Smooth muscle cell (in vitro differentiated cells): ENCODE measurements at regions not wholly inside any gene's neighbourhood (a gene's known extent, or its start where the extent isn't known, plus 50 kb on each side); places are given as distances from the start of the nearest gene placed in this dataset.

Experiments
- DNase-seq: peaks from one replicate; lab custom pipeline; 2025; ENCODE audit not compliant: unreplicated experiment; lab: John Stamatoyannopoulos, UW
- H2AFZ ChIP-seq: fragments of 200-600 bp; sonication (generic); 2 replicates; pipeline ENCODE4 v1.6.0; 2016; ENCODE audit warnings: antibody characterized with exemption, low read depth, mild to moderate bottlenecking
- H3F3A ChIP-seq: fragments of 200-600 bp; sonication (generic); 2 replicates; pipeline ENCODE4 v1.6.0; 2017; ENCODE audit warnings: antibody characterized with exemption, low read depth
- H3K27ac ChIP-seq: fragments of 200-600 bp; sonication (generic); 2 replicates; pipeline ENCODE4 v1.5.1; 2016; ENCODE audit warnings: low read depth, mild to moderate bottlenecking
- H3K27me3 ChIP-seq: fragments of 200-600 bp; sonication (generic); 2 replicates; pipeline ENCODE4 v1.6.1; 2016; ENCODE audit warnings: low read depth, mild to moderate bottlenecking
- H3K36me3 ChIP-seq: fragments of 200-600 bp; sonication (generic); 2 replicates; pipeline ENCODE4 v1.5.1; 2016; ENCODE audit warnings: low read depth
- H3K4me1 ChIP-seq: fragments of 200-600 bp; sonication (generic); 2 replicates; pipeline ENCODE4 v1.5.1; 2016; ENCODE audit warnings: low read depth
- H3K4me2 ChIP-seq: fragments of 200-600 bp; sonication (generic); 2 replicates; pipeline ENCODE4 v1.6.0; 2016; ENCODE audit warnings: mild to moderate bottlenecking
- H3K4me3 ChIP-seq: fragments of 200-600 bp; sonication (generic); 2 replicates; pipeline ENCODE4 v1.5.1; 2016; ENCODE audit warnings: mild to moderate bottlenecking
- H3K79me2 ChIP-seq: fragments of 200-600 bp; sonication (generic); 2 replicates; pipeline ENCODE4 v1.6.0; 2016; ENCODE audit warnings: low read depth, mild to moderate bottlenecking
- H3K9ac ChIP-seq: fragments of 200-600 bp; sonication (generic); 2 replicates; pipeline ENCODE4 v1.6.0; 2016; ENCODE audit warnings: low read depth
- H3K9me3 ChIP-seq: fragments of 200-600 bp; sonication (generic); replicated peaks from 2 replicates; pipeline ENCODE4 v1.5.1; 2016; ENCODE audit warnings: low read depth
- H4K20me1 ChIP-seq: fragments of 200-600 bp; sonication (generic); 2 replicates; pipeline ENCODE4 v1.6.0; 2016; ENCODE audit warnings: low read depth
- CTCF ChIP-seq: fragments of 200-600 bp; sonication (generic); IDR thresholded peaks from 2 replicates; pipeline ENCODE4 v1.5.1; 2017; ENCODE audit warnings: borderline replicate concordance, mild to moderate bottlenecking, antibody characterized with exemption; ENCODE audit not compliant: insufficient read depth, poor library complexity, severe bottlenecking
- WGBS: methylation state at CpG from one replicate; pipeline ENCODE4 v1.1.7; 2016; ENCODE audit warnings: low lambda C conversion rate; 5-methylcytosine and 5-hydroxymethylcytosine counted together

GRCh38 chr3:89043406-89043932, 64.0 kb upstream of the EPHA3 start:
- Histone ChIP-seq H3K9me3 (no peaks in the 10 kb centered on the region), H3F3A (no peaks in the 10 kb centered on the region), H3K4me3 (no peak overlapping the region), H3K27me3 (no peaks in the 10 kb centered on the region), H2AFZ (no peak overlapping the region), H3K36me3 (no peaks in the 10 kb centered on the region), H4K20me1 (no peaks in the 10 kb centered on the region), H3K27ac (no peak overlapping the region), H3K4me2 (no peak overlapping the region), H3K9ac (no peak overlapping the region), H3K79me2 (no peaks in the 10 kb centered on the region), H3K4me1 (peaks cover 16% of the 10 kb centered on the region)
- 81% methylated on average over 6 of the region's 6 CpGs for WGBS
- no peak for DNase-seq
- TF ChIP-seq CTCF = no peak

GRCh38 chr3:89046661-89047060, 60.8 kb upstream of the EPHA3 start:
- Histone ChIP-seq H3K4me2 (no peak overlapping the region), H3K4me1 (peaks cover 16% of the 10 kb centered on the region), H3K79me2 (no peaks in the 10 kb centered on the region), H3K4me3 (no peak overlapping the region), H3K36me3 (no peaks in the 10 kb centered on the region), H3K9me3 (no peaks in the 10 kb centered on the region), H2AFZ (no peak overlapping the region), H3K27ac (no peak overlapping the region), H3K27me3 (no peaks in the 10 kb centered on the region), H3K9ac (no peak overlapping the region), H4K20me1 (no peaks in the 10 kb centered on the region), H3F3A (no peaks in the 10 kb centered on the region)
- DNase-seq = no peak
- 86% methylated on average over 1 of the region's 1 CpG for WGBS
- TF ChIP-seq CTCF = no peak

GRCh38 chr3:89049119-89049518, 58.3 kb upstream of the EPHA3 start:
- Histone ChIP-seq H3K27me3 (no peaks in the 10 kb centered on the region), H4K20me1 (no peaks in the 10 kb centered on the region), H3K4me3 (no peak overlapping the region), H3K9me3 (no peaks in the 10 kb centered on the region), H3K4me1 (no peaks in the 10 kb centered on the region), H3K27ac (no peak overlapping the region), H3F3A (no peaks in the 10 kb centered on the region), H2AFZ (no peak overlapping the region), H3K9ac (no peak overlapping the region), H3K36me3 (no peaks in the 10 kb centered on the region), H3K4me2 (no peak overlapping the region), H3K79me2 (no peaks in the 10 kb centered on the region)
- TF ChIP-seq CTCF = no peak
- WGBS = 43% methylated on average over 2 of the region's 2 CpGs
- DNase-seq = no peak

- no peak for TF ChIP-seq CTCF
- 51% methylated on average over 3 of the region's 3 CpGs for WGBS
These were observed 55.0 kb upstream of the EPHA3 start for GRCh38 chr3:89052386-89052785.

More at GRCh38 chr3:89052386-89052785, 55.0 kb upstream of the EPHA3 start:
- Histone ChIP-seq H3K9ac (no peak overlapping the region), H3K9me3 (no peaks in the 10 kb centered on the region), H3K4me2 (no peak overlapping the region), H3K27me3 (no peaks in the 10 kb centered on the region), H3K79me2 (no peaks in the 10 kb centered on the region), H2AFZ (no peak overlapping the region), H3K4me3 (no peak overlapping the region), H4K20me1 (no peaks in the 10 kb centered on the region), H3F3A (no peaks in the 10 kb centered on the region), H3K27ac (no peak overlapping the region), H3K36me3 (no peaks in the 10 kb centered on the region), H3K4me1 (no peaks in the 10 kb centered on the region)
- no peak for DNase-seq
